Hepatocyte (in vitro differentiated cells): ENCODE measurements at regions not wholly inside any gene's neighbourhood (a gene's known extent, or its start where the extent isn't known, plus 50 kb on each side); places are given as distances from the start of the nearest gene placed in this dataset.

Source experiments
- EZH2 ChIP-seq: fragments of 200-600 bp; sonication (generic); IDR thresholded peaks from 2 replicates; pipeline ENCODE4 v1.6.1; 2016; ENCODE audit warnings: antibody characterized with exemption, mild to moderate bottlenecking, borderline replicate concordance
- EZH2phosphoT487 ChIP-seq: fragments of 200-600 bp; sonication (generic); IDR thresholded peaks from one replicate; pipeline ENCODE4 v1.6.1; 2018; ENCODE audit warnings: antibody characterized with exemption, mild to moderate bottlenecking, low read depth, moderate library complexity; ENCODE audit not compliant: unreplicated experiment, severe bottlenecking
- TF ChIP-seq, protein P1 (sequence below): fragments of 200-600 bp; sonication (generic); IDR thresholded peaks from 2 replicates; pipeline ENCODE4 v1.5.1; 2016; ENCODE audit warnings: antibody characterized with exemption, mild to moderate bottlenecking; ENCODE audit not compliant: poor library complexity

GRCh38 chr6:53418288-53418687, 69.5 kb upstream of the ELOVL5 start:
- TF ChIP-seq, protein P1, sequence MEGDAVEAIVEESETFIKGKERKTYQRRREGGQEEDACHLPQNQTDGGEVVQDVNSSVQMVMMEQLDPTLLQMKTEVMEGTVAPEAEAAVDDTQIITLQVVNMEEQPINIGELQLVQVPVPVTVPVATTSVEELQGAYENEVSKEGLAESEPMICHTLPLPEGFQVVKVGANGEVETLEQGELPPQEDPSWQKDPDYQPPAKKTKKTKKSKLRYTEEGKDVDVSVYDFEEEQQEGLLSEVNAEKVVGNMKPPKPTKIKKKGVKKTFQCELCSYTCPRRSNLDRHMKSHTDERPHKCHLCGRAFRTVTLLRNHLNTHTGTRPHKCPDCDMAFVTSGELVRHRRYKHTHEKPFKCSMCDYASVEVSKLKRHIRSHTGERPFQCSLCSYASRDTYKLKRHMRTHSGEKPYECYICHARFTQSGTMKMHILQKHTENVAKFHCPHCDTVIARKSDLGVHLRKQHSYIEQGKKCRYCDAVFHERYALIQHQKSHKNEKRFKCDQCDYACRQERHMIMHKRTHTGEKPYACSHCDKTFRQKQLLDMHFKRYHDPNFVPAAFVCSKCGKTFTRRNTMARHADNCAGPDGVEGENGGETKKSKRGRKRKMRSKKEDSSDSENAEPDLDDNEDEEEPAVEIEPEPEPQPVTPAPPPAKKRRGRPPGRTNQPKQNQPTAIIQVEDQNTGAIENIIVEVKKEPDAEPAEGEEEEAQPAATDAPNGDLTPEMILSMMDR: no peak
- TF ChIP-seq EZH2: no peak
- TF ChIP-seq EZH2phosphoT487: no peak
